ENCODE measurements at regions not wholly inside any gene's neighbourhood (a gene's known extent, or its start where the extent isn't known, plus 50 kb on each side); places are given as distances from the start of the nearest gene placed in this dataset.

GRCh38 chr20:39468703-39469102, 506.6 kb downstream of the DHX35 start:
- POLR2A ChIA-PET, result no interaction called here
- Mint-ChIP-seq H3K4me3 (no peak overlapping the region), H3K4me1 (ENCODE audit: low read depth) (no peaks in the 10 kb centered on the region), H3K27me3 (no peaks in the 10 kb centered on the region), H3K9me3 (no peaks in the 10 kb centered on the region), H3K27ac (no peak overlapping the region), H3K36me3 (ENCODE audit: low read depth) (no peaks in the 10 kb centered on the region)
- CTCF ChIA-PET, result no interaction called here
- no peak for TF ChIP-seq CTCF (IDR thresholded peaks at IDR 0.05)
- DNase-seq, result no peak
- ATAC-seq, result no peak
- intact Hi-C loops (cut with micrococcal nuclease), result no loop called here

- no peak for DNase-seq
- intact Hi-C loops (cut with micrococcal nuclease), result no loop called here
- H3K27ac Mint-ChIP-seq, result no peak overlapping the region
- H3K4me3 Mint-ChIP-seq, result no peak overlapping the region
- ChIA-PET POLR2A (no interaction called here), CTCF (no interaction called here)
- no peaks in the 10 kb centered on the region for H3K9me3 Mint-ChIP-seq
- no peak for ATAC-seq
- TF ChIP-seq CTCF (IDR thresholded peaks at IDR 0.05), result no peak
- no peaks in the 10 kb centered on the region for H3K36me3 Mint-ChIP-seq (ENCODE audit: low read depth)
- no peaks in the 10 kb centered on the region for H3K4me1 Mint-ChIP-seq (ENCODE audit: low read depth)
- H3K27me3 Mint-ChIP-seq, result no peaks in the 10 kb centered on the region
These were observed 502.1 kb downstream of the DHX35 start for GRCh38 chr20:39464238-39464637.

- intact Hi-C loops (cut with micrococcal nuclease), result no loop called here
- Mint-ChIP-seq H3K27me3 (peaks cover 3% of the 10 kb centered on the region), H3K4me3 (no peak overlapping the region), H3K9me3 (no peaks in the 10 kb centered on the region), H3K4me1 (ENCODE audit: low read depth) (no peaks in the 10 kb centered on the region), H3K27ac (no peak overlapping the region), H3K36me3 (ENCODE audit: low read depth) (no peaks in the 10 kb centered on the region)
- no peak for TF ChIP-seq CTCF (IDR thresholded peaks at IDR 0.05)
- ChIA-PET POLR2A (no interaction called here), CTCF (no interaction called here)
- ATAC-seq, result no peak
- no peak for DNase-seq
These were observed 500.3 kb downstream of the DHX35 start for GRCh38 chr20:39462416-39462945.

- Mint-ChIP-seq H3K27ac (no peak overlapping the region), H3K9me3 (no peaks in the 10 kb centered on the region), H3K36me3 (ENCODE audit: low read depth) (no peaks in the 10 kb centered on the region), H3K27me3 (peaks cover 4% of the 10 kb centered on the region), H3K4me3 (no peak overlapping the region), H3K4me1 (ENCODE audit: low read depth) (no peaks in the 10 kb centered on the region)
- CTCF ChIA-PET, result no interaction called here
- no peak for DNase-seq
- TF ChIP-seq CTCF (IDR thresholded peaks at IDR 0.05), result no peak
- intact Hi-C loops (cut with micrococcal nuclease), result no loop called here
- POLR2A ChIA-PET, result no interaction called here
- ATAC-seq, result no peak
These were observed 496.3 kb downstream of the DHX35 start for GRCh38 chr20:39458452-39458851.

GRCh38 chr20:39453890-39454289, 491.7 kb downstream of the DHX35 start:
- no peak for ATAC-seq
- no peak for TF ChIP-seq CTCF (IDR thresholded peaks at IDR 0.05)

More at GRCh38 chr20:39453890-39454289, 491.7 kb downstream of the DHX35 start:
- CTCF ChIA-PET, result no interaction called here
- peaks cover 6% of the 10 kb centered on the region for H3K27me3 Mint-ChIP-seq
- no peaks in the 10 kb centered on the region for H3K4me1 Mint-ChIP-seq (ENCODE audit: low read depth)
- POLR2A ChIA-PET, result no interaction called here
- H3K4me3 Mint-ChIP-seq, result no peak overlapping the region
- H3K36me3 Mint-ChIP-seq (ENCODE audit: low read depth), result no peaks in the 10 kb centered on the region
- no peak overlapping the region for H3K27ac Mint-ChIP-seq
- DNase-seq, result no peak
- intact Hi-C loops (cut with micrococcal nuclease), result no loop called here
- peaks cover 1% of the 10 kb centered on the region for H3K9me3 Mint-ChIP-seq

Measured in activated CD8-positive, alpha-beta T cell treated with anti-CD3 and anti-CD28 coated beads for 36 hours (primary cell).